IMR-90 (cell line): ENCODE measurements at regions not wholly inside any gene's neighbourhood (a gene's known extent, or its start where the extent isn't known, plus 50 kb on each side); places are given as distances from the start of the nearest gene placed in this dataset.

Experiments used
- ATAC-seq: fragments of 200-7000 bp; cut with Tn5 transposase; 2 replicates; pipeline ENCODE4 v1.9.1; 2020; ENCODE audit warnings: low read depth, mild to moderate bottlenecking, moderate library complexity
- BruUV-seq: library from RNA; stranded (reverse); fragments of 400-500 nt; replicated peaks from 2 replicates; lab custom pipeline; 2021; lab: Mats Ljungman, UMichigan
- CTCF ChIA-PET: fragments of 300-600 bp; formaldehyde crosslinking; extraction: SDS; loops from one replicate; lab custom pipeline; 2021; ENCODE audit warnings: antibody characterized with exemption; lab: Yijun Ruan, JAX
- POLR2A ChIA-PET: fragments of 300-600 bp; sonication (Branson Sonifier 250); formaldehyde crosslinking; loops from one replicate; lab custom pipeline; 2022; ENCODE audit warnings: antibody characterized with exemption; ENCODE audit not compliant: unreplicated experiment; lab: Charles Lee
- DNase-seq: peaks from one replicate; pipeline ENCODE4 v3.0.0; 2013
- H2AFZ ChIP-seq: replicated peaks from 2 replicates; pipeline ENCODE3; 2013; ENCODE audit warnings: low read length, mild to moderate bottlenecking; ENCODE audit not compliant: poor library complexity
- H2AK5ac ChIP-seq: 2 replicates; pipeline ENCODE4 v1.6.1; 2013; ENCODE audit warnings: low read depth, low read length, inconsistent platforms
- H2AK9ac ChIP-seq: replicated peaks from 2 replicates; pipeline ENCODE3; 2013; ENCODE audit warnings: mild to moderate bottlenecking, low read depth, low read length, moderate library complexity; ENCODE audit not compliant: poor library complexity
- H2BK120ac ChIP-seq: 2 replicates; pipeline ENCODE4 v1.6.1; 2013; ENCODE audit warnings: low read depth, low read length, inconsistent platforms
- H2BK15ac ChIP-seq: 3 replicates; pipeline ENCODE4 v1.6.1; 2013; ENCODE audit warnings: low read depth, low read length, inconsistent platforms
- H2BK20ac ChIP-seq: 2 replicates; pipeline ENCODE4 v1.6.1; 2013; ENCODE audit warnings: low read depth, mild to moderate bottlenecking, inconsistent platforms, low read length, moderate library complexity
- H2BK5ac ChIP-seq: 2 replicates; pipeline ENCODE4 v1.6.1; 2013; ENCODE audit warnings: mild to moderate bottlenecking, low read depth, low read length, inconsistent platforms; ENCODE audit not compliant: poor library complexity, severe bottlenecking
- H3K14ac ChIP-seq: replicated peaks from 2 replicates; pipeline ENCODE4 v1.6.1; 2013; ENCODE audit warnings: low read depth, low read length, inconsistent platforms
- H3K18ac ChIP-seq: 2 replicates; pipeline ENCODE4 v1.6.1; 2013; ENCODE audit warnings: low read depth, low read length, control low read depth
- H3K23ac ChIP-seq: 2 replicates; pipeline ENCODE4 v1.6.1; 2013; ENCODE audit warnings: low read depth, low read length, inconsistent platforms
- H3K27ac ChIP-seq: 2 replicates; pipeline ENCODE4 v1.5.1; 2013; ENCODE audit warnings: mild to moderate bottlenecking, control low read depth, low read length; ENCODE audit not compliant: insufficient read depth
- H3K27me3 ChIP-seq: 2 replicates; pipeline ENCODE4 v1.6.1; 2013; ENCODE audit warnings: low read length; ENCODE audit not compliant: control insufficient read depth, insufficient read depth
- H3K36me3 ChIP-seq: 2 replicates; pipeline ENCODE4 v1.6.1; 2013; ENCODE audit warnings: low read length, mixed read lengths; ENCODE audit not compliant: control insufficient read depth, insufficient read depth
- H3K4ac ChIP-seq: 2 replicates; pipeline ENCODE4 v1.6.1; 2013; ENCODE audit warnings: low read depth, low read length, inconsistent platforms
- H3K4me1 ChIP-seq: 2 replicates; pipeline ENCODE4 v1.6.1; 2013; ENCODE audit warnings: low read length, mixed read lengths; ENCODE audit not compliant: control insufficient read depth, insufficient read depth
- H3K4me2 ChIP-seq: 2 replicates; pipeline ENCODE4 v1.6.1; 2013; ENCODE audit warnings: low read depth, mild to moderate bottlenecking, control low read depth, low read length, moderate library complexity
- H3K4me3 ChIP-seq: 2 replicates; pipeline ENCODE4 v1.5.1; 2013; ENCODE audit warnings: low read depth, mild to moderate bottlenecking, control low read depth, low read length, moderate library complexity; ENCODE audit not compliant: insufficient read depth
- H3K56ac ChIP-seq: 2 replicates; pipeline ENCODE4 v1.6.1; 2013; ENCODE audit warnings: low read length, inconsistent platforms; ENCODE audit not compliant: insufficient read depth; ENCODE audit errors: extremely low read depth
- H3K79me1 ChIP-seq, 2 experiments: 2 replicates each; pipeline ENCODE4 v1.6.1; 2013; ENCODE audit warnings: low read length in 2 of 2, inconsistent platforms in 1 of 2, low read depth in 1 of 2
- H3K9ac ChIP-seq: 2 replicates; pipeline ENCODE4 v1.6.1; 2013; ENCODE audit warnings: low read depth, low read length, control low read depth
- H3K9me1 ChIP-seq: 2 replicates; pipeline ENCODE4 v1.6.1; 2013; ENCODE audit warnings: low read length, inconsistent platforms; ENCODE audit not compliant: insufficient read depth
- H3K9me3 ChIP-seq: 2 replicates; pipeline ENCODE4 v1.6.1; 2013; ENCODE audit warnings: low read length; ENCODE audit not compliant: control insufficient read depth, insufficient read depth
- H4K20me1 ChIP-seq: 2 replicates; pipeline ENCODE4 v1.6.1; 2013; ENCODE audit warnings: low read length, inconsistent platforms; ENCODE audit not compliant: insufficient read depth
- H4K5ac ChIP-seq: 2 replicates; pipeline ENCODE4 v1.6.1; 2013; ENCODE audit warnings: mild to moderate bottlenecking, low read depth, low read length, control low read depth
- H4K8ac ChIP-seq, 2 experiments: 2 replicates each; pipeline ENCODE4 v1.6.1; 2013; ENCODE audit warnings: low read depth in 2 of 2, low read length in 2 of 2, control low read depth in 1 of 2, inconsistent platforms in 1 of 2
- H4K91ac ChIP-seq: 2 replicates; pipeline ENCODE4 v1.6.1; 2013; ENCODE audit warnings: low read depth, low read length, inconsistent platforms; ENCODE audit not compliant: insufficient read depth
- BHLHE40 ChIP-seq: fragments of 150-350 bp; IDR thresholded peaks from 2 replicates; pipeline ENCODE4 v1.6.1; 2016; ENCODE audit warnings: mild to moderate bottlenecking, low read depth, low read length
- ELK1 ChIP-seq: fragments of 150-350 bp; IDR thresholded peaks from 2 replicates; pipeline ENCODE4 v1.6.1; 2016; ENCODE audit warnings: low read depth, mild to moderate bottlenecking, low read length, moderate library complexity, borderline replicate concordance
- MAFK ChIP-seq: IDR thresholded peaks from 2 replicates; pipeline ENCODE4 v1.6.1; 2012; ENCODE audit warnings: low read depth, low read length, improper control_type of control experiment
- MAZ ChIP-seq: IDR thresholded peaks from 2 replicates; pipeline ENCODE4 v1.6.1; 2012; ENCODE audit warnings: low read depth, mild to moderate bottlenecking, low read length, improper control_type of control experiment, moderate library complexity, borderline replicate concordance
- MXI1 ChIP-seq: IDR thresholded peaks from 2 replicates; pipeline ENCODE4 v1.6.1; 2012; ENCODE audit warnings: low read depth, mild to moderate bottlenecking, low read length, moderate library complexity, borderline replicate concordance
- SMC3 ChIP-seq: fragments of 150-350 bp; IDR thresholded peaks from 2 replicates; pipeline ENCODE4 v1.6.1; 2016; ENCODE audit warnings: low read depth, mild to moderate bottlenecking, antibody characterized with exemption, low read length, moderate library complexity
- WGBS, 2 experiments: methylation state at CpG; one replicate each; pipeline versions ENCODE4 v1.1.5 to v1.1.7; 2013; ENCODE audit warnings: missing lambda C conversion rate in 2 of 2; ENCODE audit not compliant: insufficient read length in 1 of 2; ENCODE audit errors: extremely low coverage in 2 of 2; 5-methylcytosine and 5-hydroxymethylcytosine counted together
- dilution Hi-C: fragments of 300-500 bp; cut with HindIII; formaldehyde crosslinking; loops from one replicate; pipeline ENCODE4 v1.14.3; 2018; ENCODE audit warnings: low sequenced_read_pairs; ENCODE audit not compliant: unreplicated experiment
- in situ Hi-C: fragments of 300-500 bp; cut with MboI; formaldehyde crosslinking; loops from 3 replicates; pipeline ENCODE4 v1.14.3; 2019; ENCODE audit warnings: low sequenced_read_pairs, inconsistent platforms, mixed read lengths
- intact Hi-C: fragments of 100-400 bp; cut with micrococcal nuclease; formaldehyde crosslinking; loops from 2 replicates; pipeline ENCODE4 v1.10.0; 2022

GRCh38 chr5:142540922-142541422 lies 144.9 kb downstream of the FGF1 start:
- peak overlapping the region; percentile 0 for H2AK9ac ChIP-seq
- ChIA-PET POLR2A (interaction anchor here (0.7 to 1.1 kb wide), 2 partner anchors 215 to 218 kb away, joined by 3 to 5 read pairs; no protein-coding TSS in a partner anchor), CTCF (interaction anchor here (1.7 kb wide), 1 partner anchor 8 kb away, joined by 5 read pairs; no protein-coding TSS in a partner anchor)
- WGBS, 2 experiments: no CpG with 5 or more reads among the region's 8 CpGs
- H2AK5ac ChIP-seq: peak overlapping the region; percentile 11; the same call in 1 of the 2 replicates
- H3K4ac ChIP-seq: peak overlapping the region; percentile 76; the same call in 1 of the 2 replicates
- peak overlapping the region; percentile 55 for H4K5ac ChIP-seq
- H3K9me3 ChIP-seq: no peaks in the 10 kb centered on the region
- H4K20me1 ChIP-seq: no peaks in the 10 kb centered on the region
- dilution Hi-C loops (loop anchor here (25.0 kb wide), 1 partner anchor 404 kb away; no protein-coding TSS in a partner anchor), intact Hi-C loops (loop anchor here (10.0 kb wide), 1 partner anchor 96 kb away; no protein-coding TSS in a partner anchor), in situ Hi-C loops (no loop called here)
- H3K9ac ChIP-seq: peak overlapping the region; percentile 35; the same call in 1 of the 2 replicates
- H3K9me1 ChIP-seq: peaks cover 20% of the 10 kb centered on the region
- DNase-seq (peak; percentile 74), ATAC-seq (peak; percentile 35)
- no TSS peak for BruUV-seq
- H3K23ac ChIP-seq: peak overlapping the region; percentile 60; the same call in 1 of the 2 replicates
- no peak overlapping the region for H3K56ac ChIP-seq
- H3K79me1 ChIP-seq: peaks cover 0 to 19% of the 10 kb centered on the region in 2 experiments; a peak in 2 of 4 replicates
- H3K14ac ChIP-seq: peak overlapping the region; percentile 81
- peak overlapping the region; percentile 42; the same call in 1 of the 2 replicates for H3K27ac ChIP-seq
- 0 out of 2 replicates have a peak overlapping the region, but pooled peaks have one; percentile 33 for H4K91ac ChIP-seq
- no peak overlapping the region; the same call in 1 of the 2 replicates for H3K18ac ChIP-seq
- peak overlapping the region; percentile 70 for H3K4me2 ChIP-seq
- H3K4me1 ChIP-seq: peaks cover 20% of the 10 kb centered on the region
- no peaks in the 10 kb centered on the region for H3K27me3 ChIP-seq
- H2BK120ac ChIP-seq: peak overlapping the region; percentile 80; the same call in 1 of the 2 replicates
- no peak for TF ChIP-seq ELK1
- TF ChIP-seq MAZ: no peak
- TF ChIP-seq MXI1: no peak
- TF ChIP-seq MAFK: no peak
- TF ChIP-seq BHLHE40: no peak
- no peak for TF ChIP-seq SMC3
- peak overlapping the region; percentile 14 to 79; a peak in 1 of 4 replicates for H4K8ac ChIP-seq
- peak overlapping the region; percentile 45 for H2AFZ ChIP-seq
- H2BK5ac ChIP-seq: no peak overlapping the region
- no peaks in the 10 kb centered on the region for H3K36me3 ChIP-seq
- no peak overlapping the region for H3K4me3 ChIP-seq
- peak overlapping the region; percentile 85 for H2BK20ac ChIP-seq
- peak overlapping the region; percentile 71; the same call in 1 of the 3 replicates for H2BK15ac ChIP-seq
